ENCODE measurements at regions not wholly inside any gene's neighbourhood (a gene's known extent, or its start where the extent isn't known, plus 50 kb on each side); places are given as distances from the start of the nearest gene placed in this dataset.

GRCh38 chr21:37982496-37983318 lies 66.5 kb upstream of the KCNJ6 start:
- ATAC-seq (no peak), DNase-seq (no peak)
- Histone ChIP-seq H3K9me3 (no peaks in the 10 kb centered on the region), H3K4me1 (ENCODE audit: low read depth) (peaks cover 5% of the 10 kb centered on the region), H3K4me3 (no peak overlapping the region), H3K36me3 (ENCODE audit: low read depth) (no peaks in the 10 kb centered on the region)
- intact Hi-C loops (cut with DNase I, micrococcal nuclease): no loop called here
- TF ChIP-seq, protein P1, sequence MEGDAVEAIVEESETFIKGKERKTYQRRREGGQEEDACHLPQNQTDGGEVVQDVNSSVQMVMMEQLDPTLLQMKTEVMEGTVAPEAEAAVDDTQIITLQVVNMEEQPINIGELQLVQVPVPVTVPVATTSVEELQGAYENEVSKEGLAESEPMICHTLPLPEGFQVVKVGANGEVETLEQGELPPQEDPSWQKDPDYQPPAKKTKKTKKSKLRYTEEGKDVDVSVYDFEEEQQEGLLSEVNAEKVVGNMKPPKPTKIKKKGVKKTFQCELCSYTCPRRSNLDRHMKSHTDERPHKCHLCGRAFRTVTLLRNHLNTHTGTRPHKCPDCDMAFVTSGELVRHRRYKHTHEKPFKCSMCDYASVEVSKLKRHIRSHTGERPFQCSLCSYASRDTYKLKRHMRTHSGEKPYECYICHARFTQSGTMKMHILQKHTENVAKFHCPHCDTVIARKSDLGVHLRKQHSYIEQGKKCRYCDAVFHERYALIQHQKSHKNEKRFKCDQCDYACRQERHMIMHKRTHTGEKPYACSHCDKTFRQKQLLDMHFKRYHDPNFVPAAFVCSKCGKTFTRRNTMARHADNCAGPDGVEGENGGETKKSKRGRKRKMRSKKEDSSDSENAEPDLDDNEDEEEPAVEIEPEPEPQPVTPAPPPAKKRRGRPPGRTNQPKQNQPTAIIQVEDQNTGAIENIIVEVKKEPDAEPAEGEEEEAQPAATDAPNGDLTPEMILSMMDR (IDR thresholded peaks at IDR 0.05): no peak

DNA sequence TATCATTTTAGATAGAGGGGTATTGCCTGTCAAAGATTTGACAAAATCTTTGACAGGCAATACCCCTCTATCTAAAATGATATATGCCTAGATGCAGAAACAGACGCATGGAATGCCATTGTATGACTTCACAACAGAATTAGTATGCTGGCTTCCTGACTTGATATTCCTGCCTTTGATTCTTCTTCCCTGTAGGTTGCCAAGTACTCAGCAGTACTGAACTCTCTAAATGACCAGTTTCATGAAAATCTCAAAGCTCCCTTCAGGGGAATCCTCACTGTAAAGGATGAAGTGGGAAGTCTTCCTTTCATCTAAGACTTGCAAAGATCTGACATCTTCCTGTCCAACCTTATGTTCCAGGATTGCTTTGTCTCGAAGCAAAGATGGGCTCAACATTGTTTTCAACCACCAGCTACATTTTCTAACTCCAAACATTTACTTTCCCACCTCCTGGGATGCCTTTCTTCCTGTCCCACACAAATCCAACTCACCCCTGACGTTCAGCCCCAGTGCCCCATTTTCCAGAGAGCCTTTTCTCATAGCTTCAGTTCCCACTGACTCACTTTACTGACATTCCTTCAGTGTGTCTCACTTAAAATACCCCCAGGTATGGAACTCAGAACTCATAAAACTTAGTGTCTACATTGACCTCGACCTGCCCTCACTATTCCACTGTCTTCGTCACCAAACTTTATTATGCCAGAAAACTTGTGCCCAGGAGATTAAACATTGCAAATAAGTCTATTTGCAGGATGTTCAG lies 67.3 kb upstream of the KCNJ6 start:
- DNase-seq (no peak), ATAC-seq (no peak)
- H3K36me3 ChIP-seq (ENCODE audit: low read depth): no peaks in the 10 kb centered on the region
- no peak overlapping the region for H3K4me3 ChIP-seq
- H3K4me1 ChIP-seq (ENCODE audit: low read depth): peaks cover 5% of the 10 kb centered on the region
- H3K9me3 ChIP-seq: no peaks in the 10 kb centered on the region
- TF ChIP-seq, protein P1 (IDR thresholded peaks at IDR 0.05): no peak
- intact Hi-C loops (cut with DNase I, micrococcal nuclease): no loop called here

DNA sequence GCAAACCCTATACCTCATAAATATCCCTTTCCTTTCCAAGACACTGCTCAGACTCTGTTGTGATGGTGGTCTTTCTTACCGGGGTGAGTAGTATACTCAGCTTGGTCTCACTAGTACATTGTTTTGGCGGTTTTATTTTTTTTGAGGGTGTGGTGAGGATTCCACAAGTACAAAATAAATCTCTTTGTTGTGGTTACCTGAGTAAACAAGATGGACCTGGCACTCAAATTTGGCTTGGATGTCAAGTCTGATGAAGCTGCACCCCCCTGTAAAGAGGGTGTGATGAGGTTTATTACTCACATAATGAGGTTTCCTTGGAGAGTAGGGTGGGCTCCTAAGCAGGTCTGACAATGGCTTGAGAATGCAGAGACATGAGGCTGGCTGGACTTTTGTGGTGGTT lies 68.2 kb upstream of the KCNJ6 start:
- H3K9me3 ChIP-seq: no peaks in the 10 kb centered on the region
- intact Hi-C loops (cut with DNase I, micrococcal nuclease): no loop called here
- no peaks in the 10 kb centered on the region for H3K36me3 ChIP-seq (ENCODE audit: low read depth)
- peaks cover 5% of the 10 kb centered on the region for H3K4me1 ChIP-seq (ENCODE audit: low read depth)
- TF ChIP-seq, protein P1 (IDR thresholded peaks at IDR 0.05): no peak
- DNase-seq (no peak), ATAC-seq (no peak)
- H3K4me3 ChIP-seq: no peak overlapping the region

- DNase-seq: no peak
- TF ChIP-seq, protein P1 (IDR thresholded peaks at IDR 0.05): no peak
- H3K4me1 ChIP-seq (ENCODE audit: low read depth): peaks cover 5% of the 10 kb centered on the region
- intact Hi-C loops (cut with DNase I, micrococcal nuclease): no loop called here
- no peak for ATAC-seq
- no peak overlapping the region for H3K4me3 ChIP-seq
- H3K36me3 ChIP-seq (ENCODE audit: low read depth): no peaks in the 10 kb centered on the region
- H3K9me3 ChIP-seq: no peaks in the 10 kb centered on the region
Observed at GRCh38 chr21:37986000-37986399, 69.7 kb upstream of the KCNJ6 start.

GRCh38 chr21:37986751-37987399 lies 70.6 kb upstream of the KCNJ6 start:
- Histone ChIP-seq H3K4me3 (no peak overlapping the region), H3K9me3 (no peaks in the 10 kb centered on the region), H3K36me3 (ENCODE audit: low read depth) (no peaks in the 10 kb centered on the region), H3K4me1 (ENCODE audit: low read depth) (peaks cover 5% of the 10 kb centered on the region)
- peak; percentile 94 for ATAC-seq
- TF ChIP-seq, protein P1 (IDR thresholded peaks at IDR 0.05): no peak
- intact Hi-C loops (cut with DNase I, micrococcal nuclease): no loop called here
- DNase-seq: peak in 1 of 3 donors; percentile 56

All from mucosa of descending colon (tissue), 3 donors.